OCI-LY3 (cell line): ENCODE measurements at regions not wholly inside any gene's neighbourhood (a gene's known extent, or its start where the extent isn't known, plus 50 kb on each side); places are given as distances from the start of the nearest gene placed in this dataset.

Experiments
- H2AFZ ChIP-seq: fragments of 200-600, 300-600 bp; shearing (Covaris generic); 2 replicates; pipeline ENCODE4 v1.6.0; 2014; ENCODE audit warnings: antibody characterized with exemption, low read depth, low read length
- H3K27ac ChIP-seq: fragments of 200-600, 300-600 bp; sonication (generic); 2 replicates; pipeline ENCODE4 v1.5.1; 2014; ENCODE audit warnings: mild to moderate bottlenecking, low read length, moderate library complexity, mixed read lengths
- H3K27me3 ChIP-seq: fragments of 200-600, 300-600 bp; sonication (generic); 2 replicates; pipeline ENCODE4 v1.6.1; 2014; ENCODE audit warnings: low read depth, low read length, mixed read lengths
- H3K36me3 ChIP-seq: fragments of 200-600, 300-600 bp; sonication (generic); replicated peaks from 2 replicates; pipeline ENCODE3; 2014; ENCODE audit warnings: low read depth, low read length, mixed read lengths
- H3K4me1 ChIP-seq: fragments of 300-600, 200-600 bp; sonication (generic); 2 replicates; pipeline ENCODE4 v1.6.1; 2014; ENCODE audit warnings: low read length, mixed read lengths
- H3K4me2 ChIP-seq: fragments of 200-600, 300-600 bp; sonication (generic); 2 replicates; pipeline ENCODE4 v1.6.1; 2014; ENCODE audit warnings: low read length, mixed read lengths
- H3K4me3 ChIP-seq: fragments of 300-600, 200-600 bp; sonication (generic); 2 replicates; pipeline ENCODE4 v1.5.1; 2014; ENCODE audit warnings: antibody characterized with exemption, mild to moderate bottlenecking, low read length, moderate library complexity
- H3K79me2 ChIP-seq: fragments of 300-600, 200-600 bp; shearing (Covaris generic); 2 replicates; pipeline ENCODE4 v1.6.1; 2014; ENCODE audit warnings: mild to moderate bottlenecking, low read length, mixed read lengths
- H3K9ac ChIP-seq: fragments of 300-600, 200-600 bp; shearing (Covaris generic); 2 replicates; pipeline ENCODE4 v1.6.0; 2014; ENCODE audit warnings: mild to moderate bottlenecking, low read length, moderate library complexity
- H3K9me3 ChIP-seq: fragments of 200-600, 300-600 bp; shearing (Covaris generic); 2 replicates; pipeline ENCODE4 v1.6.1; 2014; ENCODE audit warnings: low read length, mixed read lengths; ENCODE audit not compliant: insufficient read depth
- H4K20me1 ChIP-seq: fragments of 200-600, 300-600 bp; sonication (generic); 2 replicates; pipeline ENCODE4 v1.6.1; 2016; ENCODE audit warnings: low read length, mixed read lengths; ENCODE audit not compliant: insufficient read depth
- CTCF ChIP-seq: fragments of 200-600, 300-600 bp; sonication (generic); IDR thresholded peaks from 2 replicates; pipeline ENCODE4 v1.5.1; 2014; ENCODE audit warnings: antibody characterized with exemption, low read length, low read depth
- EZH2phosphoT487 ChIP-seq: fragments of 200-600 bp; shearing (Covaris generic); IDR thresholded peaks from 2 replicates; pipeline ENCODE4 v1.6.1; 2018; ENCODE audit warnings: antibody characterized with exemption, mixed run types, low read depth

GRCh38 chr3:98650971-98651779 is 57.8 kb upstream of the CPOX start:
- Histone ChIP-seq H3K36me3 (no peaks in the 10 kb centered on the region), H4K20me1 (no peaks in the 10 kb centered on the region), H3K4me2 (no peak overlapping the region), H3K27ac (no peak overlapping the region), H3K79me2 (no peaks in the 10 kb centered on the region), H3K4me1 (peaks cover 6% of the 10 kb centered on the region; the same call in 1 of the 2 replicates), H3K9me3 (no peaks in the 10 kb centered on the region), H3K4me3 (no peak overlapping the region), H2AFZ (no peak overlapping the region), H3K27me3 (no peaks in the 10 kb centered on the region), H3K9ac (no peak overlapping the region)
- TF ChIP-seq EZH2phosphoT487 = no peak

- Histone ChIP-seq H3K27me3 (no peaks in the 10 kb centered on the region), H2AFZ (no peak overlapping the region), H3K9ac (no peak overlapping the region), H3K27ac (no peak overlapping the region), H3K4me1 (peaks cover 6% of the 10 kb centered on the region; the same call in 1 of the 2 replicates), H3K36me3 (no peaks in the 10 kb centered on the region), H3K4me2 (no peak overlapping the region), H3K9me3 (no peaks in the 10 kb centered on the region), H4K20me1 (no peaks in the 10 kb centered on the region), H3K79me2 (no peaks in the 10 kb centered on the region), H3K4me3 (no peak overlapping the region)
- no peak for TF ChIP-seq CTCF
- no peak for TF ChIP-seq EZH2phosphoT487
Observed at GRCh38 chr3:98651780-98652077, 58.3 kb upstream of the CPOX start.

GRCh38 chr3:98655666-98656065 is 62.3 kb upstream of the CPOX start:
- TF ChIP-seq CTCF (no peak), EZH2phosphoT487 (no peak)

GRCh38 chr3:98657457-98657856 is 64.0 kb upstream of the CPOX start:
- H3K27ac ChIP-seq = no peak overlapping the region
- H3K27me3 ChIP-seq = peaks cover 3% of the 10 kb centered on the region
- peak overlapping the region; percentile 41; the same call in 1 of the 2 replicates for H2AFZ ChIP-seq
- H3K36me3 ChIP-seq = no peaks in the 10 kb centered on the region
- H3K9me3 ChIP-seq = no peaks in the 10 kb centered on the region
- no peaks in the 10 kb centered on the region for H4K20me1 ChIP-seq
- no peak overlapping the region for H3K9ac ChIP-seq
- peaks cover 8% of the 10 kb centered on the region for H3K4me1 ChIP-seq
- peak overlapping the region; percentile 67 for H3K4me2 ChIP-seq
- peak overlapping the region; percentile 66 for H3K4me3 ChIP-seq
- peak; percentile 79 for TF ChIP-seq CTCF
- TF ChIP-seq EZH2phosphoT487 = no peak
- no peaks in the 10 kb centered on the region for H3K79me2 ChIP-seq

More at GRCh38 chr3:98655666-98656065, 62.3 kb upstream of the CPOX start:
- no peak overlapping the region for H3K4me2 ChIP-seq
- no peaks in the 10 kb centered on the region for H3K9me3 ChIP-seq
- H4K20me1 ChIP-seq = no peaks in the 10 kb centered on the region
- no peak overlapping the region for H3K4me3 ChIP-seq
- H3K79me2 ChIP-seq = no peaks in the 10 kb centered on the region
- no peak overlapping the region for H3K27ac ChIP-seq
- no peak overlapping the region for H3K9ac ChIP-seq
- H3K36me3 ChIP-seq = no peaks in the 10 kb centered on the region
- no peak overlapping the region for H2AFZ ChIP-seq
- H3K27me3 ChIP-seq = peaks cover 3% of the 10 kb centered on the region
- H3K4me1 ChIP-seq = peaks cover 14% of the 10 kb centered on the region
